HG03442 (cell line): ENCODE measurements at regions not wholly inside any gene's neighbourhood (a gene's known extent, or its start where the extent isn't known, plus 50 kb on each side); places are given as distances from the start of the nearest gene placed in this dataset.

Experiments used
- ATAC-seq: cut with Tn5 transposase; IDR thresholded peaks from one replicate; pipeline ENCODE4 v1.9.1; 2021; ENCODE audit warnings: mild to moderate bottlenecking, moderate library complexity; ENCODE audit not compliant: unreplicated experiment

GRCh38 chr20:11231742-11232648, 558.2 kb upstream of the JAG1 start:
- ATAC-seq: no peak

GRCh38 chr20:11232896-11233295, 559.1 kb upstream of the JAG1 start:
- no peak for ATAC-seq

DNA sequence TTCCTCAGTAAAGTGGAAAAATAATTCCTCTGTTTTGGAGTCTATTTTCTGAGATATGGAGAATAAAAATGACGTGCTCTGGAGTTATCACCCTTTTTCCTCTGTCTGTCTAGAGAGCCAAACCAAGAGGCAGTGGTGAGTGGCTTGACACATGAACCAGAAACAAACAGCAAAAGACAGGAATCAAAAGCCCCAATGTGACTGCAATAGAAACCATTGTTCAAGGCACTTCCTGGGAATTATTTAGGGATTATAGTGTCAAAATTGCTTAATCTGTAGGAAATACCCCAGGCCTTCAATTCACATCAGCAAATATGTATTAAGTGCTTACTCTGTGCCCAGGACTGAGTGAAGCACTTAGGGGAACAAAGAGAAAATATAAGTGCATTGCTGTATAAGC, 560.4 kb upstream of the JAG1 start:
- ATAC-seq: no peak

DNA sequence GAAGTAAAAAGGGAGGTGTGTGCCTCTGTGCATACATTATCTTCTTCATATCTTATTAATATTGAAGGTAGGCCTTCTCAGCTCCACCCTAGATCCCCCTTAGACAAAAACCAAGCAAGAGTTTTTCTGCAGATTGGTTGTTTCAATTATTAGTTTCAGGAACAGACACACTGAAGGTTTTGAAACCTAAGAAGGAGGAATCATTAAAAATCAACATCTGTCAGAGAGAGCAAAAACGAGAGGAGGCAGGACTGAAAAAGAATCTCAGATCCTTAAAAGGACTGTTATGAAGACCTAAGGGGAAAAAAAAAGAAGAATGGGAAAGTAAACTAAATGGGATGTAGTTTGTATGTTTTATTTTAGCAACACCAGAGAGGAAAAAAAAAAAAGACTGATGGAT, 560.8 kb upstream of the JAG1 start:
- no peak for ATAC-seq

GRCh38 chr20:11235058-11235457, 561.3 kb upstream of the JAG1 start:
- ATAC-seq: no peak

DNA sequence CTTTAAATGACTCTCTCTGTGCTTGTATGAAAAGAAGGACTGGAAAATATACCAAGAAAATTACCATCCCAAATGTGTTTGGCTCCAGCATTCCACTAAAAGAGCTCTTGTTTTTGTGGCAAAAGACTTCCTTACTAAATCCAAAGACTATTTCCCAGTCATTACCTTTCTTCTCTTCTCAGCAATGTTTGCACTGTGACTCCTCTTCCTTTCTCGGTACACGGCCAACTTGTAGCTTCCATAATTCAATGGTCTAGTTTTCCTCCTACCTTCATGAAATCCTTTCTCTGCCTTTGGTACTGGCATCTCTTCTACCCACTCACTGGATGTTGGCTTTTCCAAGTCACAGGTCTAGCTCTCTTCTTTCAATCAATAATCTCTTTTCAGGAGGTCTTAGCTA, 568.5 kb upstream of the JAG1 start:
- no peak for ATAC-seq

DNA sequence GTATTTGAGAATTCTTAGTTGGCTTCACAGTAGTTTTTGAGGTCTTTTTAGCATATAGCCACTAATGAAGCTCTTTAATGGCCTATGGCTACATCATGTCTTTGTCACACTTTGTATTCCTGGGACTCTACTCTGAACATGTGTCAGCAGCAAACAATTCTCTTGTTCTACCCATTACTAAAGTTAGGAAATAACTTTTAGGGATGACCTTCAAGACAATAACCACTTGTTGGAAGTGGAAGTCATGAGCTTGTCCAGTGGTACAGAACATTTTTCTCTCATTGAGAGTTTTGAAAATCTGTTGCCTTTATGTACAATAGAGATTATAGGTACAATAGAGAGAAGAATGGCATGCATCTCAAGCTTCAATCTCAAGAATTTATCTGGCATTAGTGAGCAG, 571.6 kb upstream of the JAG1 start:
- no peak for ATAC-seq

DNA sequence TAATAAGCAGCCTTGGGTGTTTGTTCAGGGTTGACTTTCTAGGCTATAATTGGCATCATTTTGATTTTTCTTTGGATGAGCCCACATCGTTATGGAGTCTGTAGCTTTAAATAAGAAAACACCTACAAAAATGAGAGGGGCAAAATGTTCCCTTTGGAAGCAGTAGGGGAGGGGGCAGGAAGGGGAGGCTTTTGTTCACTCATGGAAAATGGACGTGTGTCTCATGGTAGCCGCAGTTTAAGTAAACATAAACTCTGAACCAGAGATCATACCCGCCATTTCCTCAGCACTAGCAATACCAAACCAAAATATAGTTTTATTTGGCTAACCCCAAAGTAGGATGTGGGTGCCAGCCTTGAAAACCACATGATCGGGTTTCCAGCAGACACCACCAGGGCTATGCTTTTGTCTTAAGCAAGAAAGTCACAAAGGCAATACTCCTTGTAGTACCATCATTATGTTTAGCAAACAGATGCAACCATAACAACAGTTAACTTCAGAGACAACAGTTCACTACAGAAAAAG, 572.5 kb upstream of the JAG1 start:
- no peak for ATAC-seq

- ATAC-seq: no peak
These were observed 573.5 kb upstream of the JAG1 start for GRCh38 chr20:11247046-11248010.

DNA sequence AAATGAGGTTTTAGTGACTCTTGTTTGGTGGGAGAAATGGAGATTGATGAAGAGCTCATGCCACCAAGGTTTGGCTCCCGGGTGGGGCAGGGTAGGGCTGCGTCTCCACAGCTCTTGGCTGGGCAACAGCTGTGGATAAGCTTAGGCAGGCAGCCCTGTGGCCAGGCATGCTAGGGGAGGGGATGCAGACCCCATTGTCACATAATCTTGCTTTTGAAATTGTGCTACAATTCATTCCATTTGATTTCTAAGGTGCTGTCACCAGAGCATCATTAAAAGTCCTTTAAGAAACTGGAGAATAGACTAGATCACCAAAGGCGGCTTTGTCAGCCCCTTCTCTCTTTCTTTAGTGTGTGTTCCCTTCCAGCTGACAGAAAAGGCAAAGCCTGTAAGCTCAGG, 574.2 kb upstream of the JAG1 start:
- no peak for ATAC-seq

DNA sequence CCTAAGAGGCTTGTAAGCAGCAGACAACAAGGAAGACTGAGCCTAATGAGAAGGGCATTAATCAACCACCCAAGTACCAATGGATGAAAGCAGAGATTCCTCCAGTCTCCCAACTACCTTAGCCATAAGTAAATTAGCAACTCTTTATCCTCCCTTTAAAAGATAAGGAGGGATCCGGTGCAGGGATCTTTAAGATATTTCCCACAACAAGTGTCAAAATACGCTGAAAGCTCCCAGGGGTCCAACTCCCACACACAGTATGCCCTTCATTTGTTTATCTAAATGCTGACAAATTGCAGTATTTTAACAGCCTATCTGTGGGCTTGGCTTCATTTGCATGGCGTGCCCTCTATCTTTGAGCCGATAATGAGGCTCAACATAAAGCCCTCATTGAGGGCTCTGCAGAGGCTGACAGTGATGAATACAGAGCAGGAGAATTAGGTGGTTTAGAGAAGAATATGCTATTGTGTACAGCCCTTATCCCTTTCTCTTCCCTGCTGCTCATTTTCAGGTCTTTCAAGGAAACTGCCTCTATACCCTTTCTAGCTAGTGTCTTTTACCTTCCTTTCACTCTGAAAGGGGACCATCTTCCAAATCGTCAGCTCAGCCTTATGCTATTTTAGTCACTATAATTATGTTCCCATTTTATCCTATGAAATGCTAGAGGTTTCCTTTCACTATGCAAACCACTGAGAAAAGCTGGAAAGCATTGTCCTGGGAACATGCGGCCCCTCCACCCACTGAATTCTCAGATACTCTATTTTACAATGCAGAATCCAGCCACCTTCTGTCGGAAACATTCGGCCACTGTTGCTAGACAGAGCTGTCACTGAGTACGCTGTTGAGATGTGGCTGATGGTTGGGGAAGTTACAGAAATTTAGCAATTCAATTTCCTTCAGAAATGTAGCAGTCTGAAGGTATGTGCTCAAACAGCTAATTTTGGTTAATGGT, 575.2 kb upstream of the JAG1 start:
- no peak for ATAC-seq

- ATAC-seq: no peak
These were observed 575.9 kb upstream of the JAG1 start for GRCh38 chr20:11249683-11250082.

- ATAC-seq: no peak
These were observed 578.6 kb upstream of the JAG1 start for GRCh38 chr20:11252447-11252846.

DNA sequence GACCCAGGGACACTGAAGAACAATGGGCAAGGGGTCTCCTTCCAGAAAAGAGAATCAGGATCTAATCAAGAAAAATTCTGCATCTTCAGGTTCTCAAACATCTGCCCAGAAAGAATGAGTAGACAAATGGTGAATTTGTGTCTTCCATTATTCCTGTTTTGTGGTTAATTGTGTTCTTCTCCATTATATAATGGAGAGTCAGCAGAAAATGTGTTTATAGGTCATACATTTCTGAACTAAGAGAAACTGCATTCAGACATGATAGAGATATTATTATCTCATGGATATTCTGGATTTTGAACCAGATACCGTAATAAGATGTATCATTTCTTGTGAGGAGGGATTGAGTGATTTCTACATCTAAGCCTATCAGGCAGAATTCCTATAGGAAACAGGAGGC, 581.7 kb upstream of the JAG1 start:
- no peak for ATAC-seq

DNA sequence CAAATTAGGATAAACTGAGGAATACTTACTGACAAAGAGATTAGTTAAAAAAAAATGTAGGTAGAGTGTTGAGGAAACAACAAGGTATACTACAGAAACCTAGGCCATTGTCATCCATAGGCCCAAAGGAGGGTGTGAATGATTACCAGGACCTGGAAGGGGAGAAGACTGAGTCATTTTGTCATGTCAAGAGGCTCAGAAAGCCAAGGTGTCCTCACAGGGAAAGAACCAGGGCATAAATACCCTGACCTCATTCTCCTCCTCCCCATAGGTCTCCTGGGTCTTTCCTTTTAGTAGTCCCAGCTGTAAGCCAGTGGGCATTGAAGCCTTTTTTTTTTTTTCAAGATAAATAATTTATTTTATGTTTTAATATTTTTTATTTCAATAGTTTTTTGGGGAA, 582.1 kb upstream of the JAG1 start:
- ATAC-seq: no peak

GRCh38 chr20:11260611-11261010, 586.8 kb upstream of the JAG1 start:
- no peak for ATAC-seq

DNA sequence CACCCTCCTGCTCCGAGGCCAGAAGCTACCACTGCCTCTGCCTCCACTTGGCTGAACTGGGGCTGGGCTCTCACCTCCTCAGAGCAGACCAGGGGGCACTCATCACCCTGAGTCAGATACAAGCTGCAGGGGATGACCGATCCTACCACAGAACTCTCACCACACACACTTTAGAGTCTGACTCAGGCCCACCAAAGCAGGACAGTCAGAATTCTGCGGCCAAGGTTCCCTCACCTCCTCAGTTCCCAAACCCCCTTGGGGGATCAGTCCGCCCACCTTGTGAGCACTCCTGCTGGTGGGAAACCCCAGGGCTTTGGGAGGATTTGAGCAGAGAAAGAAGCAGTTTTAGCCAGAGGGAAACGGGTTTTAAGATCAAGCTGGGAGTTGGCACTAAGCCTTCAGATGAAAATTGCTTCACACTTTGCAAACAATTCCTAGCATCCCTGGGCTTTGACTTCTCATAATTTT, 587.8 kb upstream of the JAG1 start:
- peak; percentile 79 for ATAC-seq

DNA sequence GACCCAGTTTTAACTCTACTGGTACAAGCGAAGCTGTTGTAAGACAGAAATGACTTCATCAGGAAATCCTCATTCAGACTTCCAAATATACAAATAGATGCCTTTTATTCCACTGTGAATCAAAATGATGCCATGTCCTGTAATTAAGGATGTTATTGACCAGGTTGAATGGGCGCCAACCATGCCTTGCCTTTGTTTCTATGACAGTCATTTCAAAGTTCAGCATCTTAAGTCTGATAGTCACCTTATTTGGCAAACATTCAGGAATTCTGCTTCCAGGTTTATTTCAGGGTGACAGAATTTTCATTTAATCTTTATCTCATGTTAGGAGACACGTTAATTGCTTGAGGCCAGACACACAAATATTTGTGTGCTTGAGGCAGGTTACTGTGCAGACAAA, 592.8 kb upstream of the JAG1 start:
- ATAC-seq: no peak

GRCh38 chr20:11267131-11267761, 593.4 kb upstream of the JAG1 start:
- peak; percentile 76 for ATAC-seq
